IPS DF 4.7 (cell line): ENCODE measurements at regions not wholly inside any gene's neighbourhood (a gene's known extent, or its start where the extent isn't known, plus 50 kb on each side); places are given as distances from the start of the nearest gene placed in this dataset.

Experiments
- DNase-seq: peaks from one replicate; pipeline ENCODE4 v3.0.0-alpha.2; 2013; ENCODE audit warnings: low spot score; ENCODE audit errors: extremely low read depth

- DNase-seq: no peak
These were observed 275.9 kb downstream of the FAM43A start for GRCh38 chr3:194961571-194961970.

DNA sequence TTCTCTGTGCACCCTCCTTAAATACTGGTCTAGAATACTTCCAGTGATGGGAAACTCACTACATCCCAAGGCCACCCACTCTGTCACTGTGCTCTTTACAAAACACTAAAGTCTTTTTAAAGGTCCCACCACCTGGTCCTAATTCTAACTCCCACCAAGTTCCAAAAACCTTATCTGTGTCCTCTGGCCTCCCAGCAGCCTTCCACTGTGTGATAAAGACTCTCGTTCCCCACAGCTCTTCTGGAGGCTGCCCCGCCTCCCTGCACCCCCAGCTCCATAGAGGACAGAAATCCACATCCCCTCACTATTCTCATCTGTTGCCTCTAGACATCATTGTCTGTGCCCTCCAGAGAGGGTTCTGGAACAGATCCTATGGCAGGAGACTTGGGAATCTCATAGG, 276.4 kb downstream of the FAM43A start:
- no peak for DNase-seq

DNA sequence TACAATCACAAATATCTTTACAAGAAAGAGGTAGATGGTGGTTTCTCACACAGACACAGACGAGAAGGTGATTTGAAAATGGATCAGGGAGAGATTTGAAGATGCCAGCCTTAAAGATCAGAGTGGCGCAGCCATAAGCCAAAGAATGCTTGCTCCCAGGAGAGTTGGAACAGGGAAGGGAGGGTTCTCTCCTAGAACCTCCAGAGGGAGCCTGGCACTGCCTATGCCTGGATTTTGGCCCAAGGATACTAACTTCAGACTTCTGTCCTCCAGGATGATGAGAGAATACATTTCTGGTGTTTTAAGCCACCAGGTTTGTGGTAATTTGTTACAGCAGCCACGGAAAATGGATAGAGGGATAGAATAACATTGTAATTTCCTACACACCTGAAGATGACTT, 279.1 kb downstream of the FAM43A start:
- DNase-seq: no peak

GRCh38 chr3:194967151-194968117, 281.8 kb downstream of the FAM43A start:
- DNase-seq: no peak

- DNase-seq: no peak
These were observed 284.4 kb downstream of the FAM43A start for GRCh38 chr3:194970066-194970465.

DNA sequence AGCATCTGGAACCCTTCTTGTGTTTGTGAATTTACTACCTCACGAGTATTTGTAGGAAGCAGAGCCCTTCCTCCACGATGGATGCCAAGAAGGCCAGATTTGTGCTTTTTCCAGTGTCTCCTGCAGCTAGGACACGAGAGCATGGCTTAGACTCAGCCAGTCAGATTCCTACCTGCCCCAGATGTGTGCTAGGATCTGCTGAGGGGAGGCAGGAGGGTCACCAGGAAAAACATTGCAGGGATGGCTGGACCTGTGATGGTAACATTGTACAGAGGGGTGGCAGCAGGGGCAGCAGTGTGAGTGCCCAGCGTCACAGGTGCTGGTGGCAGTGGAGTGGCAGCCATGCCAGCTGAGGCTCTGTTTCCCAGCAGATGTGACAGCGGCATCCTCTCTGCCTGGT, 285.3 kb downstream of the FAM43A start:
- DNase-seq: no peak

DNA sequence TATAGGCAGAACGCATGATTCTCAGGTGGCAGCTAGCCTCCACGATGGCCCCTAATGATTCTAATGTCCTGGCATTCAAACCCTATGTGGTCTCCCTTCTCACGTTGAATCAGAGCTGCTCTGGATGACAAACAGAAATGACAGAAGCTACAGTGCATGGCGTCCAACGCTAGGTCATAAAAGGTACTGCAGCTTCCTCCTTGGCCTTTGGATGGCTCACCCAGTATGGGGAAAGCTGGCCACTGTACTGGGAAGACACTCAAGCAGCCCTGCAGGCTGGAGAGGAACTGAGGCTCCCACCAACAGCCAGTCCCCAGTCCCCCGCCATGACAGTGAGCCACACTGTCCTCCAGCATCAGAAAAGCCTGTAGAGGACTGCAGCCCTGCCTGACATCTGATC, 286.3 kb downstream of the FAM43A start:
- DNase-seq: no peak

DNA sequence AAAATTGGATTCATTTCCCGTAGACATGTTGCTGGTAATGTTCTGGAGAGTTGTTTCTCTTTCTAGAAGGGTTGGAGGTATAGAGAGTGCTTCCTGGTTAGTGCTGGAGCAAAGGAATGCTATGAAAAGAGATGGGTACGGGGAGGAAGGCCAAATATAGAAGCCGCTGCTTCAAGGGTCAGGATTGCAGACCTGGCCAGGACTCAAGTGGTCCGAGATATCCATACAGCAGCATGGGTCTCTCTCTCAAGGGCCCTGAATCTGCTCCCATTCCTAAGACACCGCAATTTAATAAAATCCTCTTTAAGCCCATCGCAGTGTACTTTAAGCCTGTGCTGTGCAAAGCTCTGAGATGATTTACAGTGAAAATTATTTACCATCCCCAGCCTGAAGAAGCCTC, 287.0 kb downstream of the FAM43A start:
- no peak for DNase-seq

DNA sequence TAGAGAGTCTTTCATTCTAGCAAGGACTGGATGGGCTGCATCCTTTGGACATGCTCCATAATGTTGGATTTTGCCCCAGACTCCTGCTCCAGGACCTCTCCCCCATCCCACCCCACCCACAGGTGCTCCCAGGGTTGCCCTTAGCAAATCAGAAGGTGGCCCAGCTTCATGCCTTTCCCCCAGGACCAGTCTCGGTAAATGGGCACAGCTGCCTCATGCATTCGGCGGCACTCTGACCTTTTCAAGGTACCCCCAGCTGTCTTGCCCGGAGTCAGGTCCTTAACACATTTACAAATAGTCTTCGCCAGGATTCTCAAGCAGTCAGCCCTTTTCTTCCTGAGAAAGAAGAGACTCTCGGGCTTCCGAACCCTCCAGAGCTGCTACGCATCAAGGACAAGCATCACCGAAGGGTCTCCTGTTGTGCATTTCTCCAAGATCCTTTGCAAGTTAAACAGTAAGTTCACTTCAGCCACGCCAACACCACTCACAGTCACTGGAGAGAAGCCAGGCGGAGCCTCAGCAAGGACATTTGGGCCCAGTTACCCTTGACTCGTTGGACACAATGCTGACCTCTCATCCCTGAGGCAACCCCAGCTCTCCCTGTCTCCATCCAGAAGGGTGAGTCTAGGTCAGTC, 287.8 kb downstream of the FAM43A start:
- no peak for DNase-seq

DNA sequence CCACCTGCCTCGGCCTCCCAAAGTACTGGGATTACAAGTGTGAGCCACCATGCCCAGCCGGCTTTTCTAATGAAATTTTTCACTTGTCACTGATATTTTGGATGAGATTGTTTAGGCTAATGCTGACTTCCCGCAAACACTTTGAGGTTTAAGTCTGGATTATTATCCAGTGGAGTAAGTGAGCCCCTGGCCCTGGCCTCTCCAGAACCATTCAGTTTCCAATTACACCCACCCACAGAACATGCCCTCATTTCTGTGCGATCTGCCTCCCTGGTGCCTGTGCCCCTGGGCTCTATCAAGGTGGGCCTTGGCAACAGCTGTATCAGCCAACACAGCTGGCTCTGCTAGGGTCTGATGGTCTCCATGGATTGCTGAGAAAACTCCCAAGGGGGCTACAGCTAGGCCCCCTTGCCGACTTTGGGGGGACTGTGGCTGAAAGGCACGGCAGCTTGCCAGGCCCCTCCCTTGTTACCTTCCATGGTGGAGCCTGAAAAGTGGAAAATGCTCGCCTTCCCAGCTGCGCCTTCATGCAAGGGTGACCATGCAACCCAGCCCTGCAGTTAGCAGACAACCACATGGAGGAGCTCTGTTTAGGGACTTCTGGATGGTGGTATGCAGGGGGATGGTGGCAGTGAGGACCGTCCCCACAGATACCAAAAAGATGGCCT, 288.9 kb downstream of the FAM43A start:
- DNase-seq: no peak

- no peak for DNase-seq
These were observed 290.4 kb downstream of the FAM43A start for GRCh38 chr3:194976049-194976451.

- DNase-seq: no peak
These were observed 291.2 kb downstream of the FAM43A start for GRCh38 chr3:194976874-194977273.

GRCh38 chr3:194977356-194977755, 291.7 kb downstream of the FAM43A start:
- DNase-seq: no peak

DNA sequence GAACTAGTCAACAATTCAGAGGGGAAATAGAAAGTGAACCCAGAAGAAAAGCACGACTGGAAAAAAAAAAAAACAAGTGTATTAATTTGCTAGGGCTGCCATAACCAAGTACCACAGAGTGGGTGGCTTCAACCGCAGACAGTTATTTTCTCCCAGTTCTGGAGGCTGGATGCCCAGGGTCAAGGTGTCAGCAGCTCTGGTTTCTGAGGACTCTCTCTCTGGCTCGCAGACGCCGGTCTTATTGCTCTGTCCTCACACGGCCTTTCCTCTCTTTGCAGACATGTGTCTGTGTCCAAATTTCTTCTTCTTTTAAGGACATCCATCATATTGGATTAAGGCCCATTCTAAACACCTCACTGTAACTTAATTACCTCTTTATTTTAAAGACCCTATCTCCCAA, 291.8 kb downstream of the XXYLT1 start:
- no peak for DNase-seq

DNA sequence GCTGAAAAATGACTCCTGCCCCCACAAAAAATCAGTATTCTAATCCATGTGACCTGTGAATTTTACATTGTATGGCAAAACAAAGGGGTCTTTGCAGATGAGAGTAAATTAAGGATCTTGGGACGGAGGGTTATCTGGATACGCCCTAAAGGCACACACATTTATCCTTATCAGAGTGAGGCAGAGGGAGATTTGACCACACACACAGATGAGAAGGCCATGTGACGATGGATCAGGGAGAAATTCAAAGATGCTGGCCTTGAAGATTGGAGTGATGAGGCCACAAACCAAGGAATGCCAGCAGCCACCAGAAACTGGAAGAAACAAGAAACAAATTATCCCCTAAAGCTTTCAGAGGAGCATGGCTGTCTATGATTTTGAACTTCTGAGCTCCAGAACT, 288.5 kb downstream of the XXYLT1 start:
- no peak for DNase-seq

DNA sequence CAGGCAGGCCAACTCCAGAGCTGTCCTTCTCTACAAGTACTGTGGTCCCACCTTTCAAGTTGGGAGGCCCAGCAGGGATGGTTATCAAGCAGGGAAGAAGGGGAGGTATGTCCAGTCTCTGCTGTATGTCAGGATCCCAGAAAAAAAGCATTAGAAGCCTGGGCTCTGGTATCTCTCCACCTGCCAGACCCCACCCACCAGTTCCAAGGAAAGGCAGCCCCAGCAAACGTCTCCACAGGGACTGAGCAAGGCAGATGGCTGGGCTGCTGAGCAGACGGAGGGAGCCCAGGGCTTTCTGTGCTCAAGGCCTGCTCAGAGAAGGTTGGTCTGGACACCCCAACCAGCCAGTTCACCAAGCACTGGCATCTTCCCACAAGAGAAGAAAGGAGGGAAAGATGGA, 287.8 kb downstream of the XXYLT1 start:
- DNase-seq: no peak

GRCh38 chr3:194983620-194984019, 287.3 kb downstream of the XXYLT1 start:
- DNase-seq: no peak

DNA sequence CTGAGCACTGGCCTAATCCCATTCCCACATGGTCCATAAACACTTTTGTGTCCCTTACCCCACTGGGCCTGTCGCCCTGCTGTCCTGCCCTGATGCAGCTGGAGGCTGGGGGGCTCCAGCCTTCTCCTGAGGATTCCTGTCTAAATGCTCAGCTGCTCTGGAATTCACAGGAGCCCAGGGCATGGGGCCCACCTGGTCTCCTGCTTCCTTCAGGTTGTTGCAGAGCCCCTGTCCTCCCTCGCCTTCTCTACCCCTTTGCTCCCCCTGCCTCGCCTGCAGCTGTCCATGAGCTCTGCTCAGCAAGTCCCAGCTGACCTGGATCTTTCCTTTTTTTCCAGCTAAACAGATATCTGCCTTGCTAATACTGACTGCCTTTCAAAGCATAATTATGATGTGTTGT, 286.9 kb downstream of the XXYLT1 start:
- no peak for DNase-seq

- no peak for DNase-seq
These were observed 286.3 kb downstream of the XXYLT1 start for GRCh38 chr3:194984622-194985021.

GRCh38 chr3:194985031-194985578, 285.9 kb downstream of the XXYLT1 start:
- DNase-seq: no peak

DNA sequence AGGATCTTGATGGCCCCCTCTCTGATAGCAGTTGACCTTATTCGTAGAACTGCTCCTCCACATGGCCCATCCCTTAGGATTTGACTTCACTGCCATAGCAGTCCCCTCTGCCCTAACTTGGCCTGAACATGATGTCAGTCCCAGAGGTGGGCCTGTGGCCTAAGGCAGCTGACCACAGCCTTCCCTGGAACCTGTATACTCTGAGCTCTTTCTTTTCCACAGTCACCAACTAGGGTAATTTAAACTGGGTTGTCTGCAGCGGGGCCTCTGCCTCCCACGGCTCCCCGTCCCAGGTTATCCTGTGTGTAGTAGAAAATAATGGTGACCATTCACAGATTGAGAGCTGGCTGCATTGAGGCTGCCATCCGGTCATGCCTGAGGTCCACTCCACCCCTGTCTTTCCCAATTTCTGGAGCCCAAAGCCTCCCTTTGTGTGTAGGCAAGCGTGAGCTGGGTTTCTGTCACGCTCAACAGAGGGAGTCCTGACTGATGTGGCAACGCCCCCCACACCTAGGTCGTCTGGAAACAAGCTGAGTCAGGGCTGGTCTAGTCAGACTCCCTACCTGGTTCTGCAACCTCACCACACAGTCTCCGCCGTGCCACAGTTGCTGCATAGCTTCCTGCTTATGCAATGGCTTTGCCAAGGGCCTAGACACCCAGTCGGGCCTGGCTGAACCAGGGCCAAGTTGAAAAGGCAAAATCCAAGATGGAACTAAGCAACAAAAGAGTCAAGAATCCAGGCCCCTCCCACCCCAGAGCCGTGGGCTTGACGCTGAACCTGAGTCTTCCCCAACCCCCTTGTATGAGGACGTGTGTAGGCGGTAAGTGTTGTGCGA, 284.5 kb downstream of the XXYLT1 start:
- no peak for DNase-seq
